ENCODE measurements at regions not wholly inside any gene's neighbourhood (a gene's known extent, or its start where the extent isn't known, plus 50 kb on each side); places are given as distances from the start of the nearest gene placed in this dataset.

DNA sequence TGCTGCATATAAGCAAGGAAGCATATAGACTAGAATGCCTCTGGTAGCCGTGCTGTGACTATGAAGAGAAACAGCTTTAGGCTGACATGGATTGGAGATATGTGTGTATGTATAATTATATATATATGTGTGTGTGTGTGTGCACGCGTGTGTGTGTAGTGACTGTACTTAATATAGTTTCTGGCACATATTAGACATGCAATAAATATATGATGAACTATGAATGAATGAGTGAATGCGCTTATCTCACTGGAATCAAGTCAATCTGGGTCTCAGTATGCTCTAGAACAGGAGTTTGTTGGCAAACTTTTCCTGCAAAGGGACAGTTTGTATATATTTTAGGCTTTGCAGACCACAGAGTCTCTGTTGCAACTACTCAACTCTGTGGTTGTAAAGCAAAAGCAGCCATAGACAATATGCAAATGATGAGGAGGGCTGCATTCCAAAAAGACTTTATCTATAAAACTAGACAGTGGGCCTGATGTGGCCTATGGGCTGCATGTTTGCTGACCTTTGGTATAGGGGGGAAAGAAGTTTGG is 482.9 kb upstream of the USP24 start:
- TF ChIP-seq CTCF (IDR thresholded peaks at IDR 0.05; ENCODE audit: borderline replicate concordance, insufficient read depth, low read depth, low read length), result no peak
- no peak overlapping the region for H3K4me3 ChIP-seq (ENCODE audit: low read depth, low read length)

DNA sequence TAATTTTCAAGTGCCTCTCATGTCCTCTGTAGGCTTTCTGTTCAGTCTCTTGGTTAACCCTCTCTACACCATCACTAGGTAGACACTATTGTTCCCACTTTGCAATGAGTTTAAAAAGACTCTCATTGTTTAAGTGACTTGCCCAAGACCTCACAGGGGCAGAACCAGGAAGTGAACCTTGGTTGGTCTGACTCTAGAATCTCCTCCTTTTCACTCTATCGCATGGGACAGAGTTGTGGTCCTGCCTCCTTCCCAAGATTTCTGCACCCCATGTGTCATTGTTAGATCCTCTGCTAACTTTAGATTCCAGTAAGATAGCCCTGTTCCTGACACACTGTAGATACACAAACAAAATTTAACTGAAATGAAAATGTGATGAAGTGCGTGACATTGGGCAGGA is 481.7 kb upstream of the USP24 start:
- H3K4me3 ChIP-seq (ENCODE audit: low read depth, low read length), result no peak overlapping the region
- TF ChIP-seq CTCF (IDR thresholded peaks at IDR 0.05; ENCODE audit: borderline replicate concordance, insufficient read depth, low read depth, low read length), result no peak

GRCh38 chr1:55696181-55696754 is 481.1 kb upstream of the USP24 start:
- TF ChIP-seq CTCF (IDR thresholded peaks at IDR 0.05; ENCODE audit: borderline replicate concordance, insufficient read depth, low read depth, low read length), result no peak
- H3K4me3 ChIP-seq (ENCODE audit: low read depth, low read length), result no peak overlapping the region

GRCh38 chr1:55695552-55695951 is 480.4 kb upstream of the USP24 start:
- no peak overlapping the region for H3K4me3 ChIP-seq (ENCODE audit: low read depth, low read length)
- TF ChIP-seq CTCF (IDR thresholded peaks at IDR 0.05; ENCODE audit: borderline replicate concordance, insufficient read depth, low read depth, low read length), result no peak

DNA sequence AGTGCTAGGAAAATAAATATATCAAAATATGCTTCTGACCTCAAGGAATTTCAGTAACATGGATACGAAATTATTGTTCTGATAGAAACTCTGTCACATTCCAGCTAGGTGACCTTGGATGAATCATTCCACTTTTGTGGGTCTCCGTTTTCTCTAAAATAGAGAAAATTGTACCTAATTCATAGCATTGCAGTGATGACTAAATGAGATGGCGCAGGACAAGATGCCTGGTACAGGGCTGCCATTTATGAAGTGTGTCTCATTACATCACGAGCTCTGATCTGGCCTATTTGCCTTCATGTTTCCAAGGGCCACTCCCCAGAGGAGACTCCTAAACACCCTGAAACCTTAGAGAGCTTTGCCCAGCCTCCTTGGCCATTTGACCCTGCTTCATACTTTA is 480.0 kb upstream of the USP24 start:
- H3K4me3 ChIP-seq (ENCODE audit: low read depth, low read length), result no peak overlapping the region
- no peak for TF ChIP-seq CTCF (IDR thresholded peaks at IDR 0.05; ENCODE audit: borderline replicate concordance, insufficient read depth, low read depth, low read length)

GRCh38 chr1:55694310-55694801 is 479.2 kb upstream of the USP24 start:
- H3K4me3 ChIP-seq (ENCODE audit: low read depth, low read length), result no peak overlapping the region
- TF ChIP-seq CTCF (IDR thresholded peaks at IDR 0.05; ENCODE audit: borderline replicate concordance, insufficient read depth, low read depth, low read length), result no peak

DNA sequence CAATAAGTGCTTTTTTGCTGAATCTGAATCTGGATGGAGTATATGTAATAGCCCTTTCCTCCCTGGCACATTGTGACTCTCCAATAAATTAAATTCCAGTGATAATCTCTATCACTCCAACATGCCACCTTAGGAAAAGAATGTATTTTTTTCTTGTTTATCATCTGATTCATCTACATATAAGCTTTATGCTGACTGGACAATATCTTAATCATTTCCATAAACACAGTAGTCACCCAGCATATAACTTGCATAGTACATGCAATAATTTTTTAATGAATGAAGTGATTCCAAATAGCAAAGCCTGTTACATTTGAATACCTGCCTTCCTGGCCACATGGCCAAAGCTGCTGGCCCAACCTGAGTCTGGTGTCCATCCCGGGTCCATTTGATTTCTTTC is 477.6 kb upstream of the USP24 start:
- no peak overlapping the region for H3K4me3 ChIP-seq (ENCODE audit: low read depth, low read length)
- no peak for TF ChIP-seq CTCF (IDR thresholded peaks at IDR 0.05; ENCODE audit: borderline replicate concordance, insufficient read depth, low read depth, low read length)

Measured in GM12875 (cell line).